Calu3 (cell line): ENCODE measurements at regions not wholly inside any gene's neighbourhood (a gene's known extent, or its start where the extent isn't known, plus 50 kb on each side); places are given as distances from the start of the nearest gene placed in this dataset.

ENCODE experiments used
- BruUV-seq: library from RNA; stranded (reverse); fragments of 400-500 nt; replicated peaks from 2 replicates; lab custom pipeline; 2021; lab: Mats Ljungman, UMichigan
- CTCF ChIA-PET: fragments of 300-600 bp; sonication (Branson Sonifier 250); formaldehyde crosslinking; loops from one replicate; lab custom pipeline; 2022; ENCODE audit warnings: antibody characterized with exemption; lab: Charles Lee
- DNase-seq: peaks from one replicate; pipeline ENCODE4 v3.0.0; 2022
- H3K27ac Mint-ChIP-seq: one replicate; pipeline ENCODE4 v1.8.0; 2022; ENCODE audit warnings: mixed read lengths; ENCODE audit not compliant: unreplicated experiment
- H3K27me3 Mint-ChIP-seq: one replicate; pipeline ENCODE4 v1.8.0; 2022; ENCODE audit warnings: mixed read lengths; ENCODE audit not compliant: unreplicated experiment
- H3K36me3 Mint-ChIP-seq: one replicate; pipeline ENCODE4 v1.8.0; 2022; ENCODE audit warnings: mild to moderate bottlenecking, moderate library complexity, mixed read lengths; ENCODE audit not compliant: insufficient read depth, unreplicated experiment
- H3K4me1 Mint-ChIP-seq: one replicate; pipeline ENCODE4 v1.8.0; 2022; ENCODE audit warnings: mild to moderate bottlenecking, low read depth, mixed read lengths; ENCODE audit not compliant: unreplicated experiment
- H3K4me3 Mint-ChIP-seq: one replicate; pipeline ENCODE4 v1.8.0; 2022; ENCODE audit warnings: mild to moderate bottlenecking, low read depth, moderate library complexity, mixed read lengths; ENCODE audit not compliant: unreplicated experiment
- H3K9me3 Mint-ChIP-seq: one replicate; pipeline ENCODE4 v1.8.0; 2022; ENCODE audit warnings: low read depth, mixed read lengths; ENCODE audit not compliant: unreplicated experiment
- CTCF ChIP-seq: fragments of 200-600 bp; IDR thresholded peaks from one replicate; pipeline ENCODE4 v1.8.0; 2022; ENCODE audit warnings: antibody characterized with exemption; ENCODE audit not compliant: unreplicated experiment
- intact Hi-C: fragments of 100-400 bp; cut with micrococcal nuclease; formaldehyde crosslinking; loops from one replicate; pipeline ENCODE4 v1.10.0; 2022; ENCODE audit not compliant: unreplicated experiment

GRCh38 chr17:33442320-33442719 lies 149.2 kb upstream of the ASIC2 start:
- TF ChIP-seq CTCF: no peak
- H3K9me3 Mint-ChIP-seq: peaks cover 7% of the 10 kb centered on the region
- intact Hi-C loops: no loop called here
- BruUV-seq: no TSS peak
- CTCF ChIA-PET: no interaction called here
- H3K36me3 Mint-ChIP-seq: no peaks in the 10 kb centered on the region
- no peaks in the 10 kb centered on the region for H3K4me1 Mint-ChIP-seq
- DNase-seq: no peak
- no peak overlapping the region for H3K4me3 Mint-ChIP-seq
- no peaks in the 10 kb centered on the region for H3K27me3 Mint-ChIP-seq
- no peak overlapping the region for H3K27ac Mint-ChIP-seq

- CTCF ChIA-PET: no interaction called here
- BruUV-seq: no TSS peak
- Mint-ChIP-seq H3K4me1 (no peaks in the 10 kb centered on the region), H3K4me3 (no peak overlapping the region), H3K9me3 (peaks cover 7% of the 10 kb centered on the region), H3K27ac (no peak overlapping the region), H3K36me3 (no peaks in the 10 kb centered on the region), H3K27me3 (no peaks in the 10 kb centered on the region)
- intact Hi-C loops: no loop called here
- TF ChIP-seq CTCF: no peak
- DNase-seq: no peak
Measured at GRCh38 chr17:33444731-33445130, 151.6 kb upstream of the ASIC2 start.

GRCh38 chr17:33447090-33447489 lies 154.0 kb upstream of the ASIC2 start:
- peaks cover 7% of the 10 kb centered on the region for H3K9me3 Mint-ChIP-seq
- peaks cover 14% of the 10 kb centered on the region for H3K27me3 Mint-ChIP-seq
- CTCF ChIA-PET: no interaction called here
- H3K4me1 Mint-ChIP-seq: no peaks in the 10 kb centered on the region
- no peaks in the 10 kb centered on the region for H3K36me3 Mint-ChIP-seq
- TF ChIP-seq CTCF: no peak
- no peak overlapping the region for H3K27ac Mint-ChIP-seq
- intact Hi-C loops: no loop called here
- no peak overlapping the region for H3K4me3 Mint-ChIP-seq
- BruUV-seq: no TSS peak
- no peak for DNase-seq

GRCh38 chr17:33451221-33451620 lies 158.1 kb upstream of the ASIC2 start:
- TF ChIP-seq CTCF: no peak
- H3K9me3 Mint-ChIP-seq: peaks cover 3% of the 10 kb centered on the region
- H3K27ac Mint-ChIP-seq: no peak overlapping the region
- H3K27me3 Mint-ChIP-seq: peaks cover 19% of the 10 kb centered on the region
- H3K36me3 Mint-ChIP-seq: no peaks in the 10 kb centered on the region
- no TSS peak for BruUV-seq
- DNase-seq: no peak
- CTCF ChIA-PET: no interaction called here
- H3K4me1 Mint-ChIP-seq: no peaks in the 10 kb centered on the region
- H3K4me3 Mint-ChIP-seq: no peak overlapping the region
- intact Hi-C loops: no loop called here
